HCT116 (cell line): ENCODE measurements at regions not wholly inside any gene's neighbourhood (a gene's known extent, or its start where the extent isn't known, plus 50 kb on each side); places are given as distances from the start of the nearest gene placed in this dataset.

ENCODE experiments used
- ATAC-seq: fragments of 200-7000 bp; cut with Tn5 transposase; 2 replicates; pipeline ENCODE4 v1.9.1; 2020; ENCODE audit warnings: mild to moderate bottlenecking, moderate library complexity
- BruUV-seq: library from RNA; stranded (reverse); fragments of 400-500 nt; replicated peaks from 2 replicates; lab custom pipeline; 2021; lab: Mats Ljungman, UMichigan
- CTCF ChIA-PET: fragments of 300-600 bp; sonication (Branson Sonifier 250); formaldehyde crosslinking; loops from one replicate; lab custom pipeline; 2021; ENCODE audit warnings: antibody characterized with exemption; lab: Charles Lee
- POLR2A ChIA-PET: fragments of 300-600, 350-600 bp; sonication (Branson Sonifier 250); formaldehyde crosslinking; loops from one replicate; lab custom pipeline; 2021; ENCODE audit warnings: antibody characterized with exemption; lab: Charles Lee
- RAD21 ChIA-PET, 2 experiments: fragments of 300-600 bp; sonication (Branson Sonifier 250); formaldehyde crosslinking; loops; one replicate each; lab custom pipeline; 2023; ENCODE audit warnings: low total read pairs in 2 of 2; ENCODE audit not compliant: uncharacterized antibody in 2 of 2, unreplicated experiment in 2 of 2, low non-redundant PET in 1 of 2; lab: Charles Lee
- DNase-seq: peaks from one replicate; pipeline ENCODE4 v3.0.0-alpha.2; 2010; ENCODE audit warnings: low read depth, low spot score
- H2AFZ ChIP-seq: fragments of 200-600 bp; shearing (Covaris generic), sonication (generic); 2 replicates; pipeline ENCODE4 v1.6.1; 2017; ENCODE audit warnings: low read depth, mixed run types, mixed read lengths, antibody characterized with exemption, low read length; ENCODE audit not compliant: poor library complexity, severe bottlenecking
- H3K27ac ChIP-seq: 2 replicates; pipeline ENCODE4 v1.5.1; 2012; ENCODE audit warnings: low read depth, low read length
- H3K27me3 ChIP-seq: fragments of 200-600 bp; sonication (generic); 2 replicates; pipeline ENCODE4 v1.6.1; 2016; ENCODE audit warnings: mixed run types, low read length, mixed read lengths; ENCODE audit not compliant: insufficient read depth
- H3K36me3 ChIP-seq, 2 experiments: fragments of 200-500 bp in 1 of 2; fragments of 200-600 bp in 1 of 2; sonication (Bioruptor generic) in 1 of 2; sonication (generic) in 1 of 2; 2 replicates each; pipeline versions ENCODE4 v1.5.1 to v1.6.1; 2014 to 2016; ENCODE audit warnings: low read length in 2 of 2, inconsistent platforms in 1 of 2, mixed read lengths in 1 of 2, mixed run types in 1 of 2; ENCODE audit not compliant: insufficient read depth in 2 of 2, control insufficient read depth in 1 of 2
- H3K4me1 ChIP-seq, 2 experiments: fragments of 200-600 bp in 1 of 2; sonication (generic) in 1 of 2; 2 replicates each; pipeline versions ENCODE4 v1.5.1 to v1.6.1; 2012 to 2017; ENCODE audit warnings: low read length in 2 of 2, inconsistent platforms in 1 of 2, mild to moderate bottlenecking in 1 of 2, mixed read lengths in 1 of 2, mixed run types in 1 of 2, moderate library complexity in 1 of 2; ENCODE audit not compliant: insufficient read depth in 2 of 2, control insufficient read depth in 1 of 2
- H3K4me2 ChIP-seq: fragments of 200-600 bp; sonication (generic); 2 replicates; pipeline ENCODE4 v1.6.1; 2017; ENCODE audit warnings: mixed run types, low read length, mixed read lengths
- H3K4me3 ChIP-seq, 2 experiments: fragments of 200-600 bp in 1 of 2; sonication (generic) in 1 of 2; replicated peaks in 1 of 2; 2 replicates each; pipeline ENCODE4 v1.5.1; 2011 to 2016; ENCODE audit warnings: low read length in 2 of 2, control low read depth in 1 of 2, low read depth in 1 of 2, mild to moderate bottlenecking in 1 of 2, mixed read lengths in 1 of 2, mixed run types in 1 of 2
- H3K79me2 ChIP-seq: fragments of 200-600 bp; sonication (generic); 2 replicates; pipeline ENCODE4 v1.6.1; 2017; ENCODE audit warnings: mild to moderate bottlenecking, mixed run types, low read length, moderate library complexity, mixed read lengths; ENCODE audit not compliant: insufficient read depth
- H3K9ac ChIP-seq: fragments of 200-600 bp; sonication (generic); 2 replicates; pipeline ENCODE4 v1.6.1; 2016; ENCODE audit warnings: low read length, mixed read lengths
- H3K9me2 ChIP-seq: fragments of 200-600 bp; sonication (generic), shearing (Covaris generic); 2 replicates; pipeline ENCODE4 v1.6.1; 2017; ENCODE audit warnings: mixed run types, mild to moderate bottlenecking, moderate library complexity; ENCODE audit not compliant: insufficient read depth
- H3K9me3 ChIP-seq, 2 experiments: fragments of 200-500 bp in 1 of 2; fragments of 200-600 bp in 1 of 2; sonication (Bioruptor generic) in 1 of 2; sonication (generic) in 1 of 2; 2 replicates each; pipeline ENCODE4 v1.6.1; 2014 to 2017; ENCODE audit warnings: low read length in 2 of 2, mixed read lengths in 2 of 2, inconsistent platforms in 1 of 2, low read depth in 1 of 2, mild to moderate bottlenecking in 1 of 2, mixed run types in 1 of 2, moderate library complexity in 1 of 2; ENCODE audit not compliant: control insufficient read depth in 1 of 2, insufficient read depth in 1 of 2
- H4K20me1 ChIP-seq: fragments of 200-600 bp; sonication (generic), shearing (Covaris generic); 2 replicates; pipeline ENCODE4 v1.6.1; 2017; ENCODE audit warnings: mixed run types, mild to moderate bottlenecking, moderate library complexity; ENCODE audit not compliant: insufficient read depth
- CEBPB ChIP-seq: IDR thresholded peaks from 2 replicates; pipeline ENCODE4 v1.6.1; 2012; ENCODE audit warnings: low read depth
- CTCF ChIP-seq, 3 experiments: fragments of 200-600 bp in 1 of 3; sonication (generic) in 1 of 3; IDR thresholded peaks in 2 of 3; conservative IDR thresholded peaks in 1 of 3; 2 replicates each; pipeline ENCODE4 v1.5.1; 2012 to 2017; ENCODE audit warnings: low read depth in 2 of 3, low read length in 2 of 3, antibody characterized with exemption in 1 of 3, borderline replicate concordance in 1 of 3, control low read depth in 1 of 3, mild to moderate bottlenecking in 1 of 3, mixed read lengths in 1 of 3, mixed run types in 1 of 3, moderate library complexity in 1 of 3; ENCODE audit not compliant: insufficient read depth in 1 of 3
- EGR1 ChIP-seq: IDR thresholded peaks from 2 replicates; pipeline ENCODE4 v1.6.1; 2012; ENCODE audit warnings: low read depth
- EZH2 ChIP-seq: fragments of 200-600 bp; sonication (generic); IDR thresholded peaks from 2 replicates; pipeline ENCODE4 v1.6.1; 2017; ENCODE audit warnings: antibody characterized with exemption, mixed run types
- FOSL1 ChIP-seq: IDR thresholded peaks from 2 replicates; pipeline ENCODE4 v1.6.1; 2012; ENCODE audit warnings: low read depth
- JUND ChIP-seq: IDR thresholded peaks from 2 replicates; pipeline ENCODE4 v1.6.1; 2012
- POLR2A ChIP-seq: IDR thresholded peaks from 2 replicates; pipeline ENCODE4 v1.7.0; 2011; ENCODE audit warnings: borderline replicate concordance; ENCODE audit not compliant: insufficient read depth, insufficient read length; ENCODE audit errors: extremely low read depth
- POLR2AphosphoS5 ChIP-seq: IDR thresholded peaks from 2 replicates; pipeline ENCODE4 v1.6.1; 2011; ENCODE audit warnings: mild to moderate bottlenecking, low read depth, low read length, moderate library complexity
- RAD21 ChIP-seq: IDR thresholded peaks from 2 replicates; pipeline ENCODE4 v1.6.1; 2012; ENCODE audit warnings: low read depth, mild to moderate bottlenecking
- REST ChIP-seq: IDR thresholded peaks from 2 replicates; pipeline ENCODE4 v1.6.1; 2012; ENCODE audit warnings: low read depth
- SIN3A ChIP-seq: IDR thresholded peaks from 2 replicates; pipeline ENCODE4 v1.6.1; 2012; ENCODE audit warnings: low read depth
- SRF ChIP-seq: IDR thresholded peaks from 2 replicates; pipeline ENCODE4 v1.6.1; 2012; ENCODE audit warnings: low read depth
- TCF7L2 ChIP-seq: IDR thresholded peaks from 2 replicates; pipeline ENCODE4 v1.7.0; 2011; ENCODE audit warnings: borderline replicate concordance, inconsistent platforms; ENCODE audit not compliant: insufficient read depth, insufficient read length; ENCODE audit errors: extremely low read depth
- intact Hi-C: fragments of 100-400 bp; cut with micrococcal nuclease; formaldehyde crosslinking; loops from 2 replicates; pipeline ENCODE4 v1.10.0; 2022

DNA sequence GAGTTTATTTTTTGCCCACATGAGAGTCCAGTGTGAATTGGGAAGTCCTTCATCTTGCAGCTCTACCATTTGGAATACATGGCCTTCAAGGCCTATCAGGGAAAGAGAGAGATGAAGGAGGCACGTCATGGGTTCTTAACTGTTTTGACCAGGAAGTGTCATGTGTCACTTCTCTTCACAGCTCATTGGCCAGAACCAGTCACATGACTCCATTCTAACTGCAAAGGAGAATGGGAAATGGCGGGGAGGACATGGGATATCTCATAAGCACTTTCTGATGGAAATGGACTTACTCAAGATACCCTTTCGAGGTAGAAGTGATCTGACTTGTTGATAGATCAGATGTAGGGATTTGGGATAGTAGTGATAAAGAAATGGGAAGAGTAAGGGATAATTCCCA is 57.9 kb upstream of the CES5A start:
- Histone ChIP-seq H3K9me3 (no peaks in the 10 kb centered on the region), H4K20me1 (no peaks in the 10 kb centered on the region), H3K4me2 (no peak overlapping the region), H3K79me2 (no peaks in the 10 kb centered on the region), H3K9me2 (no peaks in the 10 kb centered on the region), H3K4me1 (no peaks in the 10 kb centered on the region), H3K27ac (no peak overlapping the region), H3K36me3 (no peaks in the 10 kb centered on the region), H3K9ac (no peak overlapping the region), H2AFZ (no peak overlapping the region), H3K4me3 (no peak overlapping the region), H3K27me3 (no peaks in the 10 kb centered on the region)
- TF ChIP-seq POLR2AphosphoS5 = no peak
- DNase-seq (no peak), ATAC-seq (no peak)
- ChIA-PET POLR2A (no interaction called here), CTCF (no interaction called here), RAD21 (no interaction called here)
- intact Hi-C loops = no loop called here
- no TSS peak for BruUV-seq

DNA sequence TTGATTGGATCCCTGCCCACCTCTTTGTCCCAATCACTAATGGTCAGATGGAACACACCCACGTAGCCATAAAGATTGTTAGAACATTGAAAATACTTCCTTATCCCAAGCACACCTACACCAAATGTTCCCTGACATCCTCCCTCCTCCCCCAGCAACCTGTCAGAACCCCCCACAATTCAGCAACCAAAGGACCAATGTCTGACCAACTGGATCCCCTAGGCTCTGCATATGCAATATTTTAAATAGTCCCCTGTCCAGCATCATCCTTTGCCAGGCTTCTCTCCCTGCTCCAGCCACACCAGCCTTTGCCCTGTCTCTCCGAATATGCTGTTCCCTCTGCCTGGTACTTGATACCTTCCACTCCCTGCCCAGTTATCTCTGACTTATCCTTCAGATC is 54.9 kb upstream of the CES5A start:
- no peak overlapping the region for H3K4me2 ChIP-seq
- no peak for ATAC-seq
- no peaks in the 10 kb centered on the region for H3K9me3 ChIP-seq
- intact Hi-C loops = no loop called here
- BruUV-seq = no TSS peak
- 0 out of 2 replicates have a peak, but pooled peaks cover 2% of the 10 kb centered on the region for H3K27me3 ChIP-seq
- no peaks in the 10 kb centered on the region for H3K36me3 ChIP-seq
- H4K20me1 ChIP-seq = no peaks in the 10 kb centered on the region
- H2AFZ ChIP-seq = no peak overlapping the region
- no peak overlapping the region for H3K27ac ChIP-seq
- RAD21 ChIA-PET = no interaction called here
- no peak overlapping the region for H3K9ac ChIP-seq
- H3K9me2 ChIP-seq = no peaks in the 10 kb centered on the region
- POLR2A ChIA-PET = no interaction called here
- no peaks in the 10 kb centered on the region for H3K4me1 ChIP-seq
- H3K4me3 ChIP-seq = no peak overlapping the region
- TF ChIP-seq POLR2AphosphoS5 (no peak), POLR2A (no peak), REST (no peak), EZH2 (no peak), TCF7L2 (no peak), CTCF (IDR thresholded peaks at IDR 0.05 in 2 of 3, conservative IDR thresholded peaks at IDR 0.05 in 1 of 3; ENCODE audit: borderline replicate concordance in 1 of 3, insufficient read depth in 1 of 3, low read depth in 2 of 3, low read length in 2 of 3) (no peak), JUND (no peak), RAD21 (no peak), SRF (no peak), EGR1 (no peak), FOSL1 (no peak), SIN3A (no peak), CEBPB (no peak)
- TF ChIP-seq, all 23 proteins: peak for 0
- H3K79me2 ChIP-seq = no peaks in the 10 kb centered on the region
- CTCF ChIA-PET = no interaction called here
- no peak for DNase-seq
